ENCODE measurements at regions not wholly inside any gene's neighbourhood (a gene's known extent, or its start where the extent isn't known, plus 50 kb on each side); places are given as distances from the start of the nearest gene placed in this dataset.

DNA sequence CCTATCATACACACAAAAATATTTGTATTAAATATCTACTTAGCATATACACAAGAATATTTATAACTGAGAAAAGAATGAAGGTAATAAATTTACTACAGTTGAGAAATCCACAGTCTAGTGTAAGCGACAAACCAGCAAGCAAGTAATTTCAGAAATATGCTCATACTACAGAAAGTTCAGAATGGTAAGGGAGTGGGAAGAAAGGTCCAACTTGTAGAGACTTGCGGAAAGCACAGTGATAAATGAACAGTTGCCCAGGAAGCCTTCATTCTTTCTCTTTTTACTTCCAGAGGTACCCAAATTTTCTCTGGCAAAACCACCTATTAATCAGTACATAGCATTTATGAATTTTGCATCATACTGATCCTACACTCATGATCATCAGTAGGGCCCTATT lies 438.1 kb upstream of the PCDH10 start:
- DNase-seq (ENCODE audit: low read depth), result no peak
- no peak overlapping the region for H3K4me3 ChIP-seq (replicated peaks; ENCODE audit: low read depth, low read length)
- TF ChIP-seq, protein P1, sequence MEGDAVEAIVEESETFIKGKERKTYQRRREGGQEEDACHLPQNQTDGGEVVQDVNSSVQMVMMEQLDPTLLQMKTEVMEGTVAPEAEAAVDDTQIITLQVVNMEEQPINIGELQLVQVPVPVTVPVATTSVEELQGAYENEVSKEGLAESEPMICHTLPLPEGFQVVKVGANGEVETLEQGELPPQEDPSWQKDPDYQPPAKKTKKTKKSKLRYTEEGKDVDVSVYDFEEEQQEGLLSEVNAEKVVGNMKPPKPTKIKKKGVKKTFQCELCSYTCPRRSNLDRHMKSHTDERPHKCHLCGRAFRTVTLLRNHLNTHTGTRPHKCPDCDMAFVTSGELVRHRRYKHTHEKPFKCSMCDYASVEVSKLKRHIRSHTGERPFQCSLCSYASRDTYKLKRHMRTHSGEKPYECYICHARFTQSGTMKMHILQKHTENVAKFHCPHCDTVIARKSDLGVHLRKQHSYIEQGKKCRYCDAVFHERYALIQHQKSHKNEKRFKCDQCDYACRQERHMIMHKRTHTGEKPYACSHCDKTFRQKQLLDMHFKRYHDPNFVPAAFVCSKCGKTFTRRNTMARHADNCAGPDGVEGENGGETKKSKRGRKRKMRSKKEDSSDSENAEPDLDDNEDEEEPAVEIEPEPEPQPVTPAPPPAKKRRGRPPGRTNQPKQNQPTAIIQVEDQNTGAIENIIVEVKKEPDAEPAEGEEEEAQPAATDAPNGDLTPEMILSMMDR (IDR thresholded peaks at IDR 0.05; ENCODE audit: low read length, missing control alignments), result no peak

DNA sequence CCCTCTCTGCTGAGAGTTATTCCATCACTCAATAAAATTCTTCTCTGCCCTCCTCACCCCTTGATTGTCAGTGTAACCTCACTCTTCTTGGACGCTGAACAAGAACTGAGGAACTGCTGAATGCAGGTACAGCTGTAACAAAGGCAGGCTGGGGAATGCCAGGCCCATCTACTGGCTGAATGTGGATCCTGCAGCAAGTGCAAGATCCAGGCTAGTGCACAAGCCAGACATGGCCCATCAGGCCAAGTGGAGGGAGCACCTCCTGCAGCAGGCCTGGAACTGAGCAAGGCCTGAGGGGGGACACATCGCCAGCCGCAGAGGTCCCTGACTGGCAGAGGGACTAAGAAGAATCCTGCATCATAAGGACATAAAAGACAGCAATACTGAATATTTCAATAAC lies 411.8 kb upstream of the PCDH10 start:
- DNase-seq (ENCODE audit: low read depth), result no peak
- TF ChIP-seq, protein P1 (IDR thresholded peaks at IDR 0.05; ENCODE audit: low read length, missing control alignments), result no peak
- H3K4me3 ChIP-seq (replicated peaks; ENCODE audit: low read depth, low read length), result no peak overlapping the region

DNA sequence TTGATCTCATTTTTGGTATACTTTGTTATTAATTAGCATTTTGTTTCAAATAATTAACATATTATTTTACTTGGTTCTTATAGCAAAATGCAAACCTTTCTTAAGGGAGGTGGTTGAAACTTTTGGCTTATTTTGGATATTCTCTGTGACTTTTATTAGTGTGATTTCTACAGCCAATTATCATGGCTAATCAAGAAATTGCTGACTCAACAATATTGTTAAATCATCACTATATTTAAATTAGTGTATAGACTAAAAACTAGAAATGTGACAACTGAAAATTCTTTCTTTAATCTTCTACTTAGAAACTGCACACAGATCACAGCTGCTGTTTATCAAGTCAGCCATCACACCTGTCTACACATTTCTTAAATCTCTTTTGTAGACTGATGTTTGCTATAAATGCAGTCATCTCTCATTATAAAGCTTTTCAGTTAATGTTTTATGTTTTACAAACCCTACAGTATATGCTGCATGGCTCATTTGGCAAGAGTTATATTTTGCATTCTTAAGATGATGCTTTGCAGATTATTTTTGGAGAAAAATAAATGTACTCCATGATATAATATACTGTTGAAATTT lies 389.8 kb upstream of the PCDH10 start:
- TF ChIP-seq, protein P1 (IDR thresholded peaks at IDR 0.05; ENCODE audit: low read length, missing control alignments), result no peak
- DNase-seq (ENCODE audit: low read depth), result no peak

DNA sequence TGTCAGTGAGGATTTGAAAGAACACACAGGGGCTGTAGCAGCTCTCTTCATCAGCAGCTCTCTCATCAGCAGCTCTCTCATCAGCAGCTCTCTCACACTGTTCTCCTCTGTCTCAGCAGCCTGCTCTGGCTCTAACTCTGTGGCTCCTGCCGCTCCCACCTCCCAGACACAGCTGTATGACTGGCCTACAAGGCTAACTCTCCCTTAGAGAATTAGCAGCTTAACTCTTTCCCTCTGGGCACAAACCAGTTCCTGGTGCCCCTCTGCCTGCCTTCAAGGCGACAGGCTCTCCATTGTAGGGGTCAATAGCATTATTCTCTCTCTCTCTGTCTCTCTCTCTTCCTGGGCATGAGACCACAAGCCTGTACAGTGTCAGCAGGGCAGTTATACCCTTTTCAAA lies 385.6 kb upstream of the PCDH10 start:
- no peak for DNase-seq (ENCODE audit: low read depth)
- TF ChIP-seq, protein P1 (IDR thresholded peaks at IDR 0.05; ENCODE audit: low read length, missing control alignments), result no peak
- H3K4me3 ChIP-seq (replicated peaks; ENCODE audit: low read depth, low read length), result no peak overlapping the region

More for the DNA sequence above, 389.8 kb upstream of the PCDH10 start:
- H3K4me3 ChIP-seq (replicated peaks; ENCODE audit: low read depth, low read length), result no peak overlapping the region

DNA sequence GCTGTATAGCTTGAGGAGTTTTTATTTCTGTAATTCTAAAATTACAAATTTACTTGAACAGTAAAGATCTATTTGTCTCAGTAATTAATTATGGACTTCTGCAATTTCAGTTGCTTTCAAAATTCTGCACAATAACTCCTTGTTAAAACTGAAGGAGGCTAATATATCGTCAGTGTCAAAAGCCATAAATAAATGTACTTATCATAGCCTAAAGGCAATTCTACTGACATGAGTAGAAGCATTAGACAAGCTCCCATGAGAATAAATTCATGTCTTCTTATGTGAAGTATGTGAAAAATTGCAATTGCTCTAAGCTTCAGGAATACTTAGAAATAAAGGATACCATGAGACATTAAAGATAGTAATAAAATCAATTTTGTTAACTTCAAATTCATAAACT lies 381.2 kb upstream of the PCDH10 start:
- TF ChIP-seq, protein P1 (IDR thresholded peaks at IDR 0.05; ENCODE audit: low read length, missing control alignments), result no peak
- DNase-seq (ENCODE audit: low read depth), result no peak
- no peak overlapping the region for H3K4me3 ChIP-seq (replicated peaks; ENCODE audit: low read depth, low read length)

DNA sequence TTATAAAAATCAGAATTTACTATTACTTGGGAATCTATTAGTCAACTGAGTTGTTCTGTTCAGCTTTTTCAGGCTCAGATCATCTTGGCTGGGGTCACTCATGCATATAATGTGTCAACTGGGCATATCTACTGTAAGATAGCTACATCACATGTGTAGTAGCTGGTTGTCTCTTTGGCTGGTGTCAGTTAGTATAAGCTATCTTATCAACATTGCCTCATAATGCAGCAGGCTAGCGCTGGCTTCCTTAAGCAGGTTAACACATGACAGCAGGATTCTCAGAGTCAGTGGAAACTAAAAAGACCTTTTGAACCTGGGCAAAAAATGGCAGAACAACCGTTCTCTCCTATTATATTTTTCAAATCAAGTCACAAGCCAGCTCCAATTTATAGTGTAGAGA lies 378.3 kb upstream of the PCDH10 start:
- DNase-seq (ENCODE audit: low read depth), result no peak
- TF ChIP-seq, protein P1 (IDR thresholded peaks at IDR 0.05; ENCODE audit: low read length, missing control alignments), result no peak
- no peak overlapping the region for H3K4me3 ChIP-seq (replicated peaks; ENCODE audit: low read depth, low read length)

DNA sequence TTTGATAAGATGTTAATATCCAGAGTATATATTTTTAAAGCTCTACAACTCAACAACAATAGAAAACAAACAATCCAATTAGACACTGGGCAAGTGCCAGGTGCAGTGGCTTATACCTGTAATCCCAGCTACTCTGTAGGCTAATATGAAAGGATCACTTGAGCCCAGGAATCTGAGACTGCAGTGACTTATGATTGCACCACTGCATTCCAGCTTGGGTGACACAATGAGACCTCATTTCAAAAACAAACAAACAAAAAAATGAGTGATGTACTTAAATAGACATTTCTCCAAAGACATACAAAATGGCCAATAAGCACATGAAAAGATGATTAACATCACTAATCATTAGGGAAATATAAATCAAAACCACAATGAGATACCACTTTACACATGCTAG lies 356.8 kb upstream of the PCDH10 start:
- DNase-seq (ENCODE audit: low read depth), result no peak
- H3K4me3 ChIP-seq (replicated peaks; ENCODE audit: low read depth, low read length), result no peak overlapping the region
- TF ChIP-seq, protein P1 (IDR thresholded peaks at IDR 0.05; ENCODE audit: low read length, missing control alignments), result no peak
